ENCODE measurements at regions not wholly inside any gene's neighbourhood (a gene's known extent, or its start where the extent isn't known, plus 50 kb on each side); places are given as distances from the start of the nearest gene placed in this dataset.

- TF ChIP-seq SOX5 (CRISPR knock-in tag; IDR thresholded peaks at IDR 0.05; ENCODE audit: borderline replicate concordance) (peak; percentile 21; the same call in 1 of the 2 replicates), ONECUT2 (CRISPR knock-in tag; IDR thresholded peaks at IDR 0.05) (no peak), MEIS1 (CRISPR knock-in tag; IDR thresholded peaks at IDR 0.05; ENCODE audit: borderline replicate concordance) (no peak), SMC3 (IDR thresholded peaks at IDR 0.05; ENCODE audit: low read length) (no peak), ZNF563 (CRISPR knock-in tag; IDR thresholded peaks at IDR 0.05) (no peak), SIN3A (IDR thresholded peaks at IDR 0.05; ENCODE audit: borderline replicate concordance, low read depth, low read length) (no peak), ZNF143 (CRISPR knock-in tag; IDR thresholded peaks at IDR 0.05) (no peak), ZNF276 (CRISPR knock-in tag; IDR thresholded peaks at IDR 0.05; ENCODE audit: low read depth) (no peak), ZMAT5 (CRISPR knock-in tag; IDR thresholded peaks at IDR 0.05; ENCODE audit: borderline replicate concordance, low read depth) (no peak)
Observed at GRCh38 chr21:41677671-41678015, 89.2 kb downstream of the RIPK4 start (continued).

- in situ Hi-C loops (cut with HindIII; ENCODE audit: extremely low pct_ligation_motif_present, low pct_unique_long_range_greater_than_20kb) (no loop called here), intact Hi-C loops (cut with micrococcal nuclease; ENCODE audit: unreplicated experiment) (no loop called here)
- Histone ChIP-seq H3K27ac (ENCODE audit: extremely low read length, insufficient read depth, low read length) (no peak overlapping the region), H3K36me3 (replicated peaks in 1 of 2; ENCODE audit: control insufficient read depth in 1 of 2, insufficient read depth in 2 of 2, low read length in 2 of 2) (no peaks in the 10 kb centered on the region), H2AFZ (ENCODE audit: low read length) (no peak overlapping the region), H3K9me3 (ENCODE audit: low read length) (no peaks in the 10 kb centered on the region), H3K4me3 (replicated peaks in 1 of 3; ENCODE audit: insufficient read depth in 1 of 3, low read depth in 2 of 3, low read length in 3 of 3) (no peak overlapping the region), H3K27me3 (ENCODE audit: control insufficient read depth in 1 of 2, insufficient read depth in 2 of 2, low read length in 2 of 2) (peaks cover 0 to 17% of the 10 kb centered on the region in 2 experiments; a peak in 2 of 5 replicates), H4K20me1 (ENCODE audit: insufficient read depth, low read length) (no peaks in the 10 kb centered on the region), H3K9ac (ENCODE audit: insufficient read depth, low read depth, low read length) (no peak overlapping the region), H3K4me1 (ENCODE audit: insufficient read depth, low read length) (peaks cover 39% of the 10 kb centered on the region), H3K4me2 (ENCODE audit: low read depth, low read length) (no peak overlapping the region), H3K79me2 (ENCODE audit: insufficient read depth, low read length) (no peaks in the 10 kb centered on the region)
- POLR2A ChIA-PET = interaction anchor here (2.6 kb wide), 1 partner anchor 8 kb away, joined by 6 read pairs; no protein-coding TSS in a partner anchor
- FAIRE-seq (no peak), ATAC-seq (no peak), DNase-seq (ENCODE audit: low spot score) (no peak)
- TF ChIP-seq MNT (IDR thresholded peaks at IDR 0.05) (peak; percentile 88), CC2D1A (CRISPR knock-in tag; IDR thresholded peaks at IDR 0.05) (no peak)
- CTCF ChIA-PET (ENCODE audit: low intra/inter-chr PET ratio, low total read pairs) = no interaction called here
- 81% methylated on average over 3 of the region's 3 CpGs for WGBS (ENCODE audit: low lambda C conversion rate)
- no TSS peak for BruUV-seq (replicated peaks)
Observed at GRCh38 chr21:41676198-41676597, 90.7 kb downstream of the RIPK4 start.

Data from HepG2 (cell line).